GM18520 (cell line): ENCODE measurements at regions not wholly inside any gene's neighbourhood (a gene's known extent, or its start where the extent isn't known, plus 50 kb on each side); places are given as distances from the start of the nearest gene placed in this dataset.

Experiments
- ATAC-seq: cut with Tn5 transposase; IDR thresholded peaks from one replicate; pipeline ENCODE4 v1.9.1; 2021; ENCODE audit not compliant: unreplicated experiment

DNA sequence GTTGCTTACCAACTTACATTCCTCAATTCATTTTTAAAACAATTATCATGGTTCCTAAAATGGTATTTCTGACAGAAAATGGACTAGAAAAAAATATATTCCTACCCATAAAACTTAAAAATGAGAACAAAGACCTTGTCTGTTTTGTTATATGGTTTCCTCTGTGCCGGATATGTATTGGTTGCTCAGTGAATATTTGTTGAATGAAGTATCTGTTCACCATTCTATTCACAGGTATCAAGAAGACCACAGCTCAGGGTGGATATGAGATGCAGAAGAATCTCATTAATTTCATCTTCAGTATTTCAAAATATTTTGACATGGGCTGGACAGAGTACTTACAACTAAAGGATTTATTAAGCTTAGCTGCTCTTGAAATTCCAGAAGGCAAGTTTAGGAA, 58.1 kb downstream of the TUSC7 start:
- ATAC-seq = no peak

- peak; percentile 97 for ATAC-seq
Observed at GRCh38 chr3:116770815-116771450, 61.4 kb downstream of the TUSC7 start.

DNA sequence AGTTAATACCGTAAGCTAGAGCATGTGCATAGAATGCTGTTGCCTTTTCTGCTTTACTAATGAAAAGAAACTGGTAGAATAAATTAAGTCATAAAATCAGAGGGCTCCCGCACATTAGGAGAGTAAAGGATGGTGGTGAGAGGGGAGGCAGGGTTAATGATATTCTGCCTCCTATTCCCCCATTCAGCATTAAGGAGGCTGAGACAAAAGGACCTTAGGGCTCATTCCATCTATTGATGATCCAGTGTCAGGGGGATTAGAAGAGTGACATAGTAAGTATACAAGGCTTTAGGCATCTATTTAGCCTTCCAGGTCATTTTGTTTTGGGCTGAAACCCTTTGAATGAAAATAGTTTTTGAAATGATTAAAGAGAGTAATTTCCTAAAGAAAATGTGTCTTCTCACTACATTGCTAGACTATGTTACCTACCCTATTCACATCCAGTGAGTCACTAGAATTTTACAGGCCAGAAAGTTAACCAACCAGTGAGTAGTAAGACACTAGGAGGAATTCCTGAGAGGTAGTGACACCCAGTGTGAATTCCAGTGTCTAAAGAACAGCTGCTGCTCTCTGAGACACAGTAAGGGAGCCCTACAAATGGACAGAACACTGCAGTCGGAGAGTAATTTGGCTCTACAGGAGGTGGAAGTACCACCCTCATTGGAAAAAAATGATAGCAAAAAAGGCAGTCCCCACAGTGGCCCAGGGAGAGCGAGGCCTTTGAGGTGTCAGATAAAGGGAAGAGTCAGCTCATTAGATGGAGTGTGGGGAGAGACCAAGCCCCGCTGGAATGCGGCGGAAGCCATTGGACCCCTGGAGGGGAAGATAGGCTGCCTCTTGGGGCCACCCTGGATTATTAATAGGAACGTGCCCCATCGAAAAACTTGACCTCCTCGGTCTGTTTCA, 67.6 kb downstream of the TUSC7 start:
- ATAC-seq = no peak

- ATAC-seq = no peak
Observed at GRCh38 chr3:116785226-116785625, 75.6 kb downstream of the TUSC7 start.

DNA sequence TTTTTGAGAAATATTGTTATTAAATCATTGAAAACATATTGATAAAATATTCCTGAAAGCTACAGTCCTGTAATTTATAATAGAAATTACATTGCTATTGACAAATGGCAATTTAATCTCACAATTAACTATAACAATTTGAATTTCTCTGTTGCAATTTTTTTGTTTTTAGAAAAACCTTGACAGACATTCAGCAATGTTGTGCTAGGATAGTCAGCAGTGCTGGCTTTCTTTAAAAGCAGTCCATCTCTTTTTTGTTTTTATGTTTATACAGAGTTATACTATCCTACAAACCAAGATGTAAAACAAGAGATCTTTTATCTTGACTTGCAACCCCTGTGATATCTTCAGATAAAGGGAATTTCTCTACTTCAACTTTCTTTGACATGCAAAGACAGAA, 93.1 kb downstream of the TUSC7 start:
- ATAC-seq = no peak

DNA sequence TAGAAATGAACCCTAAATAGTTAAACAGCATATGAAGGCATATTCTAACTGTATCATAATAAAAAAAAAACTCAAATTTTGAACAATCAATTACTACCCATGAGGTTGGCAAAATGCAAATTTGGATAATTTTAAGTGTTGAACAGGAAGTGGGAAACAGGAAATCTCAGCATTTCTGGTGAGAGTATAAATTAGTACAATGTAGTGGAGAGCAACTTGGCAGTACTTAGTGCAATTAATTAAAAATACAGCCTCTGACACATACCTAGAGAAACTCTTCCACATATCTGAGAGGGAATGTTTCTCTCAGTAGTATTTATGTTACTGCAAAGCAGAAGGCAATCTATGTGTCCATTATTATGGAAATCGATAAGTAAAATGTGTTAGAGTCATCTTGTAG, 96.8 kb downstream of the TUSC7 start:
- ATAC-seq = no peak

- no peak for ATAC-seq
Observed at GRCh38 chr3:116808725-116809124, 99.1 kb downstream of the TUSC7 start.

DNA sequence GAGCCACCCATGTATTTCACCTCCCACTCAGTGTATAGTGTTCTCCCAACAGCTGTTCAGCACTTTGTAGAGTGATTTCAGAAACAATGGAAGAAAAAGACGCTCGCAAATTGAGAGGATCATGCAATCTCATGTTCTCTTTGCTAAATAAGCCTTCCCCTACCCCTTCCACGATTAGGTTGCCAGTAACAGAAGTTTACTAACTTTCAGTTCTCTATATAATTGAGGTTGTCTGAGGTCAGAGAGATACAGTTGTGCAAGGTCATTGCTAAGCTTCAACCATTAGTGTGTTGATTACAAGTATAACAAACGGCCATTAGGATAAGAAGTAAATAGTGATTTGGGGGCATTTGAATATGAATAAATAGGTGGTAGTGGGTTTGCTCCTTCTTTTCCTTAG, 99.6 kb downstream of the TUSC7 start:
- ATAC-seq = no peak

DNA sequence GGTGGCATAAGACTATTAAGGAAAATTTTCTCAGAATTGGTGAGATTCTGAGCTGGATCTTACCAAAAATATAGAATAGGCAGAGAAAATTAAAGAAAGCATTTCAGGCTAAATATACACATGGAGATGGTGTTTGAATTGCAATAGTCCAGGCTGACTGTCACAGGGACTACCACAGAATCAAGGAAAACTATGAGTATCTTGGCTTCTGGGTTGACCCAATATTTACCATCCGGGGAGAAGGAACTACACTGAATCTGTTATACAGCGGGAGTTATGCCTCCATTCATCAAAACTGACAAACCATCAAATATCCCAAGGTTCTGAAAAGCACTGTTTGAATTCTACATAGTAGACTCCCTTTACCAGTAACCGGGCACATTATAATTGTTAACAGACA, 102.2 kb downstream of the TUSC7 start:
- no peak for ATAC-seq

DNA sequence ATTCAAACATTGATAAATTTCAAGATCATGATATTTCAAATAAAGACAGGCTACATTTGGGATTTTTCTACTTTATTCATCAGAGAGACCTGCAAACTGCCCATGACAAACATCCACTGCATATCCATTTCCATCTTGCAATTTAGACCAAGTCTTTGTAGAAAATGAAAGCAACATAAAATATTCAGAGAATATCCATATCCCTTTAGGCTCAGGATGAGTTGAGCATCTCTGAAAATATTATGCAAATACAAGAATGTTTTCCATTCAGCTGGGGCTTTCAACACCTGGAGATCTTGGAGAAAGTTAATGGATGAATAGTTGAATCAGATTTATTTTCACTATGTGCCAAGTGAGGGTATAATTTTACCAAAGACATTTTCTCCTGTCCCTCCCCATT, 103.4 kb downstream of the TUSC7 start:
- no peak for ATAC-seq

- ATAC-seq = no peak
Observed at GRCh38 chr3:116815321-116815720, 105.7 kb downstream of the TUSC7 start.

GRCh38 chr3:116815831-116816588, 106.4 kb downstream of the TUSC7 start:
- ATAC-seq = no peak

GRCh38 chr3:116821371-116821770, 111.8 kb downstream of the TUSC7 start:
- no peak for ATAC-seq

GRCh38 chr3:116824208-116824607, 114.6 kb downstream of the TUSC7 start:
- ATAC-seq = no peak

GRCh38 chr3:116833202-116833601, 123.6 kb downstream of the TUSC7 start:
- no peak for ATAC-seq

GRCh38 chr3:116834816-116835215, 125.2 kb downstream of the TUSC7 start:
- no peak for ATAC-seq

DNA sequence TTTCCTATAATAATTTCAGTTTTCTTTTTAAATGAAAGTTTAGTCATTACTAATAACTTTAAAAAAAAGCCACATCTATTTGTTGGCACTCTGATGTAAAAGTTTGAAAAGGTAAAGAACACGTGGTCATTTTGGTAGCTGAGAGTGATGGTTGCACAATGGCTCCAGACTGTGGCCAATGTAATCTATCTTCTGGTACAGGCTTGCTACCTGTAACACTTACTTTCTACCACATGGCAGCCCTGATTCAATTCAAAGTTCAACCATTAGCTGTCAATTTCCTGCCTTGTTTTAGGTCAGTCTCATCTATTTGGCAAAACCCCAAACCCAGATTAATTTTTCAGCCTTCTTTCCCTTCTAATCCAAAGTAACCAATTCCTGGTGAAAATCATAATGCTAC, 126.1 kb downstream of the TUSC7 start:
- ATAC-seq = no peak

GRCh38 chr3:116836286-116836685, 126.7 kb downstream of the TUSC7 start:
- no peak for ATAC-seq

DNA sequence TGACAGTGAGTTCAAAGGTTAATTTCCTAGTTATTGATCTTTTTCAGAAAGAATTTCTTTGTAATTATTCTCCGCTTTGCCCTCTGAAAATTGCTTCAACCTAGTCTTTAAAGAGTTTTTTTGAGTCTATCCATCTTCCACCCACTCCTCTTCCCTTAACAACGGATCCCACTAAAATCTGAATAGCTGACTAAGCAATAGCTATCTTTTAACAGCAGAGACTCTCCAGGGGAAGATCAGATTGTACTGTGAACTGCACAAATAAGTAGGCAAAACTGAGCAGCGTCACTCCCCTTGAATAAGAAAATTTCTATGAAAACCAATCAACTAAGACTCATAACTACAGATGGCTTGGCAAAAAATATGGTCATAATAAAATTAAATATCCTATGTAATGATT, 127.9 kb downstream of the TUSC7 start:
- ATAC-seq = no peak

- ATAC-seq = no peak
Observed at GRCh38 chr3:116841003-116841735, 131.6 kb downstream of the TUSC7 start.
